ENCODE measurements at regions not wholly inside any gene's neighbourhood (a gene's known extent, or its start where the extent isn't known, plus 50 kb on each side); places are given as distances from the start of the nearest gene placed in this dataset.

DNA sequence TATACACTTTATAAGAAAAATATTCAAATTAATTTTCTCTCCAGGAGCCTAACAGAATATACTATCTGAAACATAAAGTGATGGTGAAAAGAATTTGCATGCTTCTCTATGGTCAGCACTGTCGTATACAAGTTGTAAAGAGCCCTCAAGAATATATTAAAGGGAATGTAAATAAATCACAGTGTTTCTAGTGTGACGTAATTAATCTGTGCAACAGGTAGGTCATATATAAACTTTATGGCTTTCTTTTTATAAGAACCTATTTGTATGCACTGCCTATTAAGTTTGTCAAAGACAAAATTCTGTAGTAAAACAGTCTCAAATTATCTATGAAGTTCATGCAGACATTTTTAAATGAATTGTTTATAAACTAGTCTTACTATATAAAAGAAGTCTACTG, 347.9 kb upstream of the EYS start:
- TF ChIP-seq, protein P1, sequence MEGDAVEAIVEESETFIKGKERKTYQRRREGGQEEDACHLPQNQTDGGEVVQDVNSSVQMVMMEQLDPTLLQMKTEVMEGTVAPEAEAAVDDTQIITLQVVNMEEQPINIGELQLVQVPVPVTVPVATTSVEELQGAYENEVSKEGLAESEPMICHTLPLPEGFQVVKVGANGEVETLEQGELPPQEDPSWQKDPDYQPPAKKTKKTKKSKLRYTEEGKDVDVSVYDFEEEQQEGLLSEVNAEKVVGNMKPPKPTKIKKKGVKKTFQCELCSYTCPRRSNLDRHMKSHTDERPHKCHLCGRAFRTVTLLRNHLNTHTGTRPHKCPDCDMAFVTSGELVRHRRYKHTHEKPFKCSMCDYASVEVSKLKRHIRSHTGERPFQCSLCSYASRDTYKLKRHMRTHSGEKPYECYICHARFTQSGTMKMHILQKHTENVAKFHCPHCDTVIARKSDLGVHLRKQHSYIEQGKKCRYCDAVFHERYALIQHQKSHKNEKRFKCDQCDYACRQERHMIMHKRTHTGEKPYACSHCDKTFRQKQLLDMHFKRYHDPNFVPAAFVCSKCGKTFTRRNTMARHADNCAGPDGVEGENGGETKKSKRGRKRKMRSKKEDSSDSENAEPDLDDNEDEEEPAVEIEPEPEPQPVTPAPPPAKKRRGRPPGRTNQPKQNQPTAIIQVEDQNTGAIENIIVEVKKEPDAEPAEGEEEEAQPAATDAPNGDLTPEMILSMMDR (IDR thresholded peaks at IDR 0.05; ENCODE audit: borderline replicate concordance, extremely low read depth, low read length, poor library complexity, severe bottlenecking), result no peak
- no peak for TF ChIP-seq EZH2 (IDR thresholded peaks at IDR 0.05; ENCODE audit: borderline replicate concordance, low read depth, low read length, severe bottlenecking)
